ENCODE measurements at regions not wholly inside any gene's neighbourhood (a gene's known extent, or its start where the extent isn't known, plus 50 kb on each side); places are given as distances from the start of the nearest gene placed in this dataset.
"Not testable (repeated sequence)": the region's sequence is repeated elsewhere in the genome, so short reads cannot be mapped to it uniquely, and the experiment has no call there.

DNA sequence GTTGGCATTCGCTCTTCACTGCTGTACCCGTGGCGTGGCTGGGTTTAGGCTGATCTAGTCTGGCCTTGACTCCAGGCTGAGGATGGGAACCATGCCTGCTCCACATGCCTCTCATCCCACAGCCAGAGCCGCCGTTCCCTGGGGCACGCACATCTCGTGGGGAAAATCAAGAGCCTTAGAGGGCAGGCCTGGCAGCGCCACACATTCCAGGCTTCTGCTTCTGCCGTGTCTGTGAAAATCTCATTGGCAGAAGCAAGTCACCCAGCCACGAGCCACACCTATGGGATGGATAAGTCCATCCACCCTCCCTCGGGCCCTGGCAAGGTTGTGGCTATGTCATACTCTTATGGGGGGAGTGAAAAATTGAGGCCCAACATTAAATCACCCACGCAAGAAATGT, 102.6 kb upstream of the LPCAT1 start:
- TF ChIP-seq, protein P1, sequence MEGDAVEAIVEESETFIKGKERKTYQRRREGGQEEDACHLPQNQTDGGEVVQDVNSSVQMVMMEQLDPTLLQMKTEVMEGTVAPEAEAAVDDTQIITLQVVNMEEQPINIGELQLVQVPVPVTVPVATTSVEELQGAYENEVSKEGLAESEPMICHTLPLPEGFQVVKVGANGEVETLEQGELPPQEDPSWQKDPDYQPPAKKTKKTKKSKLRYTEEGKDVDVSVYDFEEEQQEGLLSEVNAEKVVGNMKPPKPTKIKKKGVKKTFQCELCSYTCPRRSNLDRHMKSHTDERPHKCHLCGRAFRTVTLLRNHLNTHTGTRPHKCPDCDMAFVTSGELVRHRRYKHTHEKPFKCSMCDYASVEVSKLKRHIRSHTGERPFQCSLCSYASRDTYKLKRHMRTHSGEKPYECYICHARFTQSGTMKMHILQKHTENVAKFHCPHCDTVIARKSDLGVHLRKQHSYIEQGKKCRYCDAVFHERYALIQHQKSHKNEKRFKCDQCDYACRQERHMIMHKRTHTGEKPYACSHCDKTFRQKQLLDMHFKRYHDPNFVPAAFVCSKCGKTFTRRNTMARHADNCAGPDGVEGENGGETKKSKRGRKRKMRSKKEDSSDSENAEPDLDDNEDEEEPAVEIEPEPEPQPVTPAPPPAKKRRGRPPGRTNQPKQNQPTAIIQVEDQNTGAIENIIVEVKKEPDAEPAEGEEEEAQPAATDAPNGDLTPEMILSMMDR (conservative IDR thresholded peaks at IDR 0.05; ENCODE audit: low read length), result not testable (repeated sequence)
- not testable (repeated sequence) for TF ChIP-seq EZH2phosphoT487 (IDR thresholded peaks at IDR 0.05; ENCODE audit: borderline replicate concordance)
